RPMI8226 (cell line): ENCODE measurements at regions not wholly inside any gene's neighbourhood (a gene's known extent, or its start where the extent isn't known, plus 50 kb on each side); places are given as distances from the start of the nearest gene placed in this dataset.
"Not testable (repeated sequence)": the region's sequence is repeated elsewhere in the genome, so short reads cannot be mapped to it uniquely, and the experiment has no call there.

Experiments used
- DNase-seq: peaks from one replicate; pipeline ENCODE4 v3.0.0-alpha.2; 2015

- DNase-seq: no peak
These were observed 162.2 kb downstream of the GJA1 start for GRCh38 chr6:121597654-121598053.

GRCh38 chr6:121599331-121599730, 163.9 kb downstream of the GJA1 start:
- not testable (repeated sequence) for DNase-seq

- no peak for DNase-seq
These were observed 165.1 kb downstream of the GJA1 start for GRCh38 chr6:121600389-121601168.

- DNase-seq: no peak
These were observed 168.0 kb downstream of the GJA1 start for GRCh38 chr6:121603486-121603885.

GRCh38 chr6:121607721-121608120, 172.3 kb downstream of the GJA1 start:
- no peak for DNase-seq

- DNase-seq: no peak
These were observed 172.8 kb downstream of the GJA1 start for GRCh38 chr6:121608270-121608669.

GRCh38 chr6:121609281-121609680, 173.8 kb downstream of the GJA1 start:
- DNase-seq: no peak

GRCh38 chr6:121612927-121613326, 177.5 kb downstream of the GJA1 start:
- DNase-seq: no peak

- no peak for DNase-seq
These were observed 178.7 kb downstream of the GJA1 start for GRCh38 chr6:121614115-121614514.

- no peak for DNase-seq
These were observed 180.0 kb downstream of the GJA1 start for GRCh38 chr6:121615493-121615892.

- DNase-seq: no peak
These were observed 181.0 kb downstream of the GJA1 start for GRCh38 chr6:121616406-121616805.

- no peak for DNase-seq
These were observed 181.9 kb downstream of the GJA1 start for GRCh38 chr6:121617388-121617787.

GRCh38 chr6:121619013-121619412, 183.6 kb downstream of the GJA1 start:
- DNase-seq: no peak

GRCh38 chr6:121619987-121620740, 184.7 kb downstream of the GJA1 start:
- DNase-seq: no peak

GRCh38 chr6:121627761-121628160, 192.3 kb downstream of the GJA1 start:
- no peak for DNase-seq

GRCh38 chr6:121630716-121631115, 195.3 kb downstream of the GJA1 start:
- DNase-seq: no peak

GRCh38 chr6:121631752-121632151, 196.3 kb downstream of the GJA1 start:
- not testable (repeated sequence) for DNase-seq

GRCh38 chr6:121633309-121633708, 197.9 kb downstream of the GJA1 start:
- DNase-seq: no peak

GRCh38 chr6:121634586-121634985, 199.1 kb downstream of the GJA1 start:
- DNase-seq: not testable (repeated sequence)

GRCh38 chr6:121635355-121635754, 199.9 kb downstream of the GJA1 start:
- no peak for DNase-seq

GRCh38 chr6:121636217-121636616, 200.8 kb downstream of the GJA1 start:
- DNase-seq: not testable (repeated sequence)

- DNase-seq: no peak
These were observed 203.6 kb downstream of the GJA1 start for GRCh38 chr6:121639021-121639420.

- no peak for DNase-seq
These were observed 205.7 kb downstream of the GJA1 start for GRCh38 chr6:121641158-121641557.

GRCh38 chr6:121645100-121645745, 209.8 kb downstream of the GJA1 start:
- DNase-seq: no peak
